Gastrocnemius medialis (tissue), 4 donors: ENCODE measurements at regions not wholly inside any gene's neighbourhood (a gene's known extent, or its start where the extent isn't known, plus 50 kb on each side); places are given as distances from the start of the nearest gene placed in this dataset.

Experiments
- ATAC-seq, 2 donors: fragments of 150-250 bp; one replicate each; pipeline ENCODE4 v1.9.1; 2016
- DNase-seq, 2 donors: peaks; one replicate each; pipeline ENCODE4 v3.0.0-alpha.2; 2019
- H3K27ac ChIP-seq, 4 donors: fragments of 200-600 bp; sonication (generic); 1 replicate in 1 of 4; 2 replicates in 3 of 4; pipeline ENCODE4 v1.5.1; 2016 to 2018; ENCODE audit warnings: mild to moderate bottlenecking in 2 of 4, moderate library complexity in 1 of 4
- H3K27me3 ChIP-seq, 3 donors: fragments of 200-600 bp; sonication (generic) in 2 of 3; 1 replicate in 1 of 3; 2 replicates in 2 of 3; pipeline versions ENCODE4 v1.5.1 to v1.6.0; 2016 to 2019; ENCODE audit warnings: mild to moderate bottlenecking in 1 of 3, moderate library complexity in 1 of 3
- H3K36me3 ChIP-seq, 2 donors: fragments of 200-600 bp; sonication (generic) in 1 of 2; one replicate each; pipeline ENCODE4 v1.5.1; 2017 to 2018
- H3K4me1 ChIP-seq, 2 donors: fragments of 200-600 bp; sonication (generic) in 1 of 2; one replicate each; pipeline ENCODE4 v1.5.1; 2016 to 2017; ENCODE audit warnings: mild to moderate bottlenecking in 2 of 2
- H3K4me3 ChIP-seq, 4 donors: fragments of 200-600 bp; sonication (generic) in 3 of 4; 1 replicate in 1 of 4; 2 replicates in 3 of 4; pipeline ENCODE4 v1.5.1; 2016 to 2019; ENCODE audit warnings: mild to moderate bottlenecking in 2 of 4
- H3K9me3 ChIP-seq, 3 donors: fragments of 200-600 bp; sonication (generic) in 2 of 3; 1 replicate in 1 of 3; 2 replicates in 2 of 3; pipeline ENCODE4 v1.5.1; 2016 to 2019
- POLR2A ChIP-seq, 2 donors: fragments of 450-650 bp; IDR thresholded peaks; one replicate each; pipeline ENCODE4 v1.6.1; 2017; ENCODE audit warnings: antibody characterized with exemption in 2 of 2, mild to moderate bottlenecking in 2 of 2, moderate library complexity in 2 of 2
- in situ Hi-C, 4 donors: fragments of 200-750 bp; cut with MboI; loops; one replicate each; pipeline versions ENCODE4 v1.15.0 to v1.8.0; 2017; ENCODE audit warnings: low sequenced_read_pairs in 4 of 4
- intact Hi-C: fragments of 100-400 bp; cut with DNase I; formaldehyde crosslinking; loops from one replicate; pipeline ENCODE4 v1.15.1; 2023; ENCODE audit warnings: low total_unique reads
- TF ChIP-seq, protein P1 (sequence below), 5 experiments: fragments of 450-650 bp in 3 of 5; fragments of 200-600 bp in 2 of 5; sonication (generic) in 2 of 5; IDR thresholded peaks in 4 of 5; conservative IDR thresholded peaks in 1 of 5; 1 replicate in 4 of 5; 2 replicates in 1 of 5; pipeline ENCODE4 v1.5.1; 2016 to 2019; ENCODE audit warnings: antibody characterized with exemption in 5 of 5, mild to moderate bottlenecking in 3 of 5, moderate library complexity in 3 of 5

DNA sequence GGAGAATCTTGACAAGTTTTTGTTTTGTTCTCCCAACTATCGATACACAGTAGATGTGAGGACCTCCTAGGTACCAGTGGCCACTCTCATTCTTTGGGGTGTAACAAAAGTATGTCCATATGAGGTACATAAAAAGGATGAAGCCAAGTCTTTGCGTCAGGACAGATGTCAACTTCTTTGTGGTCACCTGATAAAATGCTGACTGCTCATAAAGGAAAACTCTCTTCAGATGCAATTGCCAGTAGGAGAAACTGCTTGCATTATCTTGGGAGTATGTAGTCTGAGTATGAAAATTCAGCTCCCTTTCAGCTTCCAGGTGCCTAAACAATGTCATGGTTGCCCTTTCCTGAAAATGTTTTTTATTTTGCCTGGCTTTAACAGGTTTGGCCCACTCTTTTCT lies 123.8 kb upstream of the GOLIM4 start:
- DNase-seq (no peak), ATAC-seq (no peak)
- Histone ChIP-seq H3K4me3 (no peak overlapping the region), H3K36me3 (no peaks in the 10 kb centered on the region), H3K4me1 (no peaks in the 10 kb centered on the region), H3K27ac (no peak overlapping the region), H3K9me3 (no peaks in the 10 kb centered on the region), H3K27me3 (no peaks in the 10 kb centered on the region)
- TF ChIP-seq, protein P1, sequence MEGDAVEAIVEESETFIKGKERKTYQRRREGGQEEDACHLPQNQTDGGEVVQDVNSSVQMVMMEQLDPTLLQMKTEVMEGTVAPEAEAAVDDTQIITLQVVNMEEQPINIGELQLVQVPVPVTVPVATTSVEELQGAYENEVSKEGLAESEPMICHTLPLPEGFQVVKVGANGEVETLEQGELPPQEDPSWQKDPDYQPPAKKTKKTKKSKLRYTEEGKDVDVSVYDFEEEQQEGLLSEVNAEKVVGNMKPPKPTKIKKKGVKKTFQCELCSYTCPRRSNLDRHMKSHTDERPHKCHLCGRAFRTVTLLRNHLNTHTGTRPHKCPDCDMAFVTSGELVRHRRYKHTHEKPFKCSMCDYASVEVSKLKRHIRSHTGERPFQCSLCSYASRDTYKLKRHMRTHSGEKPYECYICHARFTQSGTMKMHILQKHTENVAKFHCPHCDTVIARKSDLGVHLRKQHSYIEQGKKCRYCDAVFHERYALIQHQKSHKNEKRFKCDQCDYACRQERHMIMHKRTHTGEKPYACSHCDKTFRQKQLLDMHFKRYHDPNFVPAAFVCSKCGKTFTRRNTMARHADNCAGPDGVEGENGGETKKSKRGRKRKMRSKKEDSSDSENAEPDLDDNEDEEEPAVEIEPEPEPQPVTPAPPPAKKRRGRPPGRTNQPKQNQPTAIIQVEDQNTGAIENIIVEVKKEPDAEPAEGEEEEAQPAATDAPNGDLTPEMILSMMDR (IDR thresholded peaks at IDR 0.05 in 4 of 5, conservative IDR thresholded peaks at IDR 0.05 in 1 of 5) = no peak
- no peak for TF ChIP-seq POLR2A (IDR thresholded peaks at IDR 0.05)
- in situ Hi-C loops (loop anchor here in 3 of 4 donors (10.0 to 25.0 kb wide), 3 partner anchors 243 to 625 kb away; no protein-coding TSS in a partner anchor), intact Hi-C loops (no loop called here)

DNA sequence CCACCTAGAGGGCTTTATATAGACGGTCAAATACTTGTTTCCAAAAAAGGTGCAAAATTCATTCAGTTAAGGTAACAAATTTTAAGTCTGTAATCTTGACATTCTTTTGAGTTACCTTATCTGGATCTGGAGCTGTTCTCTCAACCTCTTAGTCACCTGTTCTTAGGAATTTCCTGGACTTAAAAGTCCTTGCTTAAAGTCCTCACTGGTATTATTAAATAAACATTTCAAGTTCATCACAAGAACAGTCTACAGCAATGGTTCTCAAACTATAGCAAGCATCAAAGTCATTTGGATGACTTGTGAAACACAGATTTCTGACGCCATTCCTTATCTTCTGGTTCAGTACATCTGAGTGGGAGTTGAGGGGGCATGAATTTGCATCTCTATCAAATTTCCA lies 122.9 kb upstream of the GOLIM4 start:
- Histone ChIP-seq H3K36me3 (no peaks in the 10 kb centered on the region), H3K27me3 (no peaks in the 10 kb centered on the region), H3K9me3 (no peaks in the 10 kb centered on the region), H3K4me1 (no peaks in the 10 kb centered on the region), H3K4me3 (no peak overlapping the region), H3K27ac (no peak overlapping the region)
- in situ Hi-C loops = loop anchor here in 3 of 4 donors (10.0 to 25.0 kb wide), 3 partner anchors 244 to 626 kb away; no protein-coding TSS in a partner anchor
- TF ChIP-seq POLR2A (IDR thresholded peaks at IDR 0.05) = no peak
- intact Hi-C loops = no loop called here
- ATAC-seq = no peak
- DNase-seq = no peak

DNA sequence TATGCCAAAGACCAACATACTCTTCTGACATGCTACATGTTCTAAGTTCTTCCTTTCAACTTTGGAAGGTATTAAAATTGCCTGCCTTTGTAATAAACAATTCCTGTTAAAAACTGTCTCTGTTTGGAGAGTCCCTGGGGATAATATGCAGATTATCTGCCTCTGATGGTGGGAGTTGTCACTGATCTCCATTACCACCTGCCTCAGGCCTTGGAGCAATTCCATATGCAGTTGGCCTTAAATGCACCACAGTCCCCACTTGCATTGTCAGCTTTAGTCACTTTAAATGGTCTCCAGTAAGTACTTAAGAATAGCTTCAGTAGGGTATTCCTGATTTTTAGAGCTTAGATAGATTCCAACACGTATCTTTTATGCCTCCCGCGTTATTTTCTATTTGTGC lies 121.1 kb upstream of the GOLIM4 start:
- in situ Hi-C loops (loop anchor here in 3 of 4 donors (10.0 to 25.0 kb wide), 3 partner anchors 245 to 628 kb away; no protein-coding TSS in a partner anchor), intact Hi-C loops (no loop called here)
- DNase-seq (no peak), ATAC-seq (no peak)
- no peak for TF ChIP-seq POLR2A (IDR thresholded peaks at IDR 0.05)
- TF ChIP-seq, protein P1 (IDR thresholded peaks at IDR 0.05 in 4 of 5, conservative IDR thresholded peaks at IDR 0.05 in 1 of 5) = no peak
- Histone ChIP-seq H3K4me1 (no peaks in the 10 kb centered on the region), H3K27me3 (no peaks in the 10 kb centered on the region), H3K4me3 (no peak overlapping the region), H3K27ac (no peak overlapping the region), H3K9me3 (no peaks in the 10 kb centered on the region), H3K36me3 (no peaks in the 10 kb centered on the region)

DNA sequence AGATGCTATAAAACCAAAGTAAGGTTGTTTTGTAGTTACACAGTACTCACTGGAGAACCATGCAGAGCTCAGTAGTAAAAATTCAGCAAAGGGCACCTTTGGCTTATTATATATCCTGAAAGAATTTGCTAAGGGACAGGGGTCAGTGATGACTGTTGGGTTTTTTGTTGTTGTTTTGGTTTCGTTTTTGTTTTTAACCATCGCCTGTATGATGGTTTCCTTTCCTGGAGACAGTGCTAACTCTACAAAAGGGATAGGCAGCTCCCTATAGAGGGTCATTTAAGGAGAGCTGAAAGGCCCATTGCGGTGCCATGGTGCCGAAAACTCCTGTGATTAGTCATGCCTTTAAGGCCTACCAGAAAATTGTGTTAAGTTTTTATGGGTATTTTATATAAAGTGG lies 118.2 kb upstream of the GOLIM4 start:
- no peaks in the 10 kb centered on the region for H3K27me3 ChIP-seq
- H3K27ac ChIP-seq = no peak overlapping the region
- H3K9me3 ChIP-seq = no peaks in the 10 kb centered on the region
- no peaks in the 10 kb centered on the region for H3K4me1 ChIP-seq
- TF ChIP-seq, protein P1 (IDR thresholded peaks at IDR 0.05 in 4 of 5, conservative IDR thresholded peaks at IDR 0.05 in 1 of 5) = no peak
- no peak for TF ChIP-seq POLR2A (IDR thresholded peaks at IDR 0.05)
- ATAC-seq (no peak), DNase-seq (no peak)
- intact Hi-C loops (loop anchor here (5.0 kb wide), 1 partner anchor 253 kb away; no protein-coding TSS in a partner anchor), in situ Hi-C loops (loop anchor here in 3 of 4 donors (5.0 to 25.0 kb wide), 4 partner anchors 248 to 638 kb away; no protein-coding TSS in a partner anchor)
- no peak overlapping the region for H3K4me3 ChIP-seq
- no peaks in the 10 kb centered on the region for H3K36me3 ChIP-seq

DNA sequence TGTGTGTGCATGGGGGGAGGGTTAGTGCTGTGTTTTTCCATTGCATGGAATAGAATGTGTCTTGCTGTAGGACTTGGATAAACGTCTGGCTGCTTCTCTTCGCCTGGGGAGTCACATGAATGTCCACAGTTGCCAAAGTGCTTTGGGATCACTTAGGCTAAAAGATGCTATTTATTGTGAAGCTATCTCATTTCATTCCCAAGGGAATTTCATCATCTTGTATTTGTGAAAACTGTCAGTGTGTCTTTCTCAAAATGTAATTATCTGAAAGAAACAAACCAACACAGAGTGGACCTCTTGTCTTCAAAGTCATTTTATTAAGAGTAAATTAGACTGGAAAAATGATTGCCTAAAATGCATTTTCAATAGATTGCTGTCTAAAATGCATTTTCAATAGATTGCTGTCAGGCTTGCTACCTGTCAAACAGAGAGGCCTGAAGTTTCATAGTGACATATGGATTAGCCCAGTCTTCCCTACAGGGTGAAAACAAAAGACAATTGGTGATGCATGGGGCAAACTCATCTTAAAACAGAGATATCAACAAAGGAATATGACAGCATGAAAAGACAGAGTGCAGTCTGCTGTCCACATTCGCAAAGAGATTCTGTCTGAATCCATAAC lies 117.1 kb upstream of the GOLIM4 start:
- Histone ChIP-seq H3K4me3 (no peak overlapping the region), H3K36me3 (no peaks in the 10 kb centered on the region), H3K27me3 (no peaks in the 10 kb centered on the region), H3K27ac (no peak overlapping the region), H3K9me3 (no peaks in the 10 kb centered on the region), H3K4me1 (no peaks in the 10 kb centered on the region)
- TF ChIP-seq, protein P1 (IDR thresholded peaks at IDR 0.05 in 4 of 5, conservative IDR thresholded peaks at IDR 0.05 in 1 of 5) = no peak
- TF ChIP-seq POLR2A (IDR thresholded peaks at IDR 0.05) = no peak
- intact Hi-C loops (loop anchor here (5.0 kb wide), 1 partner anchor 255 kb away; no protein-coding TSS in a partner anchor), in situ Hi-C loops (loop anchor here in 3 of 4 donors (5.0 to 25.0 kb wide), 4 partner anchors 250 to 640 kb away; no protein-coding TSS in a partner anchor)
- no peak for DNase-seq
- no peak for ATAC-seq
